WTC11 (cell line): ENCODE measurements at regions not wholly inside any gene's neighbourhood (a gene's known extent, or its start where the extent isn't known, plus 50 kb on each side); places are given as distances from the start of the nearest gene placed in this dataset.

Experiments used
- ATAC-seq: fragments of 200-7000 bp; cut with Tn5 transposase; 2 replicates; pipeline ENCODE4 v1.10.0; 2021; ENCODE audit warnings: mild to moderate bottlenecking, moderate library complexity
- CTCF ChIA-PET: fragments of 300-600 bp; sonication (Branson Sonifier 250); formaldehyde crosslinking; loops from one replicate; lab custom pipeline; 2021; ENCODE audit warnings: antibody characterized with exemption; lab: Charles Lee
- POLR2A ChIA-PET: fragments of 350-600 bp; sonication (Branson Sonifier 250); formaldehyde crosslinking; loops from one replicate; lab custom pipeline; 2021; ENCODE audit warnings: antibody characterized with exemption; lab: Charles Lee
- DNase-seq: peaks from one replicate; pipeline ENCODE4 v3.0.0; 2021; ENCODE audit warnings: low spot score
- H3K27ac Mint-ChIP-seq: 2 replicates; pipeline ENCODE4 v1.8.0; 2021; ENCODE audit warnings: mixed read lengths
- H3K27me3 Mint-ChIP-seq: 2 replicates; pipeline ENCODE4 v1.8.0; 2021; ENCODE audit warnings: low read depth, mild to moderate bottlenecking, moderate library complexity, mixed read lengths
- H3K36me3 Mint-ChIP-seq: 2 replicates; pipeline ENCODE4 v1.8.0; 2021; ENCODE audit warnings: mixed read lengths
- H3K4me1 Mint-ChIP-seq: 2 replicates; pipeline ENCODE4 v1.8.0; 2022; ENCODE audit warnings: mixed read lengths
- H3K4me3 Mint-ChIP-seq: 2 replicates; pipeline ENCODE4 v1.8.0; 2021; ENCODE audit warnings: mild to moderate bottlenecking, moderate library complexity, mixed read lengths
- H3K9me3 Mint-ChIP-seq: 2 replicates; pipeline ENCODE4 v1.8.0; 2021; ENCODE audit warnings: mixed read lengths
- AFF4 ChIP-seq: sonication (generic); formaldehyde crosslinking; IDR thresholded peaks from 2 replicates; pipeline ENCODE4 v1.8.1; 2023; ENCODE audit warnings: mild to moderate bottlenecking, missing genetic modification reagents, borderline replicate concordance
- AR ChIP-seq: fragments of 250-450 bp; sonication (Bioruptor Pico); IDR thresholded peaks from 2 replicates; pipeline ENCODE4 v1.9.0; 2021; ENCODE audit warnings: mild to moderate bottlenecking
- ARID4B ChIP-seq: sonication (generic); formaldehyde crosslinking; IDR thresholded peaks from 2 replicates; pipeline ENCODE4 v1.8.0; 2023; ENCODE audit warnings: missing genetic modification reagents, mild to moderate bottlenecking, borderline replicate concordance
- CREB1 ChIP-seq: sonication (generic); formaldehyde crosslinking; IDR thresholded peaks from 2 replicates; pipeline ENCODE4 v1.8.0; 2023; ENCODE audit warnings: mild to moderate bottlenecking, missing genetic modification reagents
- GTF2I ChIP-seq: fragments of 250-450 bp; sonication (Bioruptor Pico); conservative IDR thresholded peaks from 2 replicates; pipeline ENCODE4 v1.4.0; 2021; ENCODE audit warnings: mild to moderate bottlenecking
- HMGXB4 ChIP-seq: sonication (generic); formaldehyde crosslinking; IDR thresholded peaks from 2 replicates; pipeline ENCODE4 v1.8.1; 2023; ENCODE audit warnings: mild to moderate bottlenecking, moderate library complexity, missing genetic modification reagents
- IRF1 ChIP-seq: sonication (generic); formaldehyde crosslinking; IDR thresholded peaks from 2 replicates; pipeline ENCODE4 v1.8.0; 2023; ENCODE audit warnings: missing genetic modification reagents
- JUN ChIP-seq: sonication (generic); formaldehyde crosslinking; IDR thresholded peaks from 2 replicates; pipeline ENCODE4 v1.8.0; 2023; ENCODE audit warnings: mild to moderate bottlenecking, missing genetic modification reagents
- NR3C1 ChIP-seq: sonication (generic); formaldehyde crosslinking; conservative IDR thresholded peaks from 2 replicates; pipeline ENCODE4 v1.8.1; 2023; ENCODE audit warnings: low read depth, mild to moderate bottlenecking, missing genetic modification reagents
- TCF7 ChIP-seq: sonication (generic); formaldehyde crosslinking; IDR thresholded peaks from 2 replicates; pipeline ENCODE4 v1.8.0; 2022; ENCODE audit warnings: mild to moderate bottlenecking, low read depth, missing genetic modification reagents, moderate library complexity
- USF2 ChIP-seq: sonication (generic); formaldehyde crosslinking; IDR thresholded peaks from 2 replicates; pipeline ENCODE4 v1.8.1; 2023; ENCODE audit warnings: mild to moderate bottlenecking, missing genetic modification reagents, moderate library complexity
- ZMAT4 ChIP-seq: fragments of 250-450 bp; sonication (Bioruptor Pico); IDR thresholded peaks from 2 replicates; pipeline ENCODE4 v1.9.0; 2021; ENCODE audit warnings: mild to moderate bottlenecking
- ZNF416 ChIP-seq: fragments of 250-450 bp; sonication (Bioruptor Pico); IDR thresholded peaks from 2 replicates; pipeline ENCODE4 v1.9.0; 2021; ENCODE audit warnings: mild to moderate bottlenecking, inconsistent platforms
- ZNF532 ChIP-seq: fragments of 250-450 bp; sonication (Bioruptor Pico); IDR thresholded peaks from 2 replicates; pipeline ENCODE4 v1.9.0; 2021; ENCODE audit warnings: mild to moderate bottlenecking, borderline replicate concordance

- TF ChIP-seq TCF7 (no peak), NR3C1 (CRISPR knock-in tag) (no peak), JUN (no peak), ZNF532 (no peak), HMGXB4 (CRISPR knock-in tag) (no peak), USF2 (CRISPR knock-in tag) (no peak)
Observed at GRCh38 chr7:25068502-25069213, 56.4 kb downstream of the CYCS start (continued).

GRCh38 chr7:25067726-25068501 lies 57.1 kb downstream of the CYCS start:
- ATAC-seq (no peak), DNase-seq (no peak)
- peaks cover 12% of the 10 kb centered on the region for H3K9me3 Mint-ChIP-seq
- no peaks in the 10 kb centered on the region for H3K27me3 Mint-ChIP-seq
- CTCF ChIA-PET = interaction anchor here (0.6 to 2.2 kb wide), 4 partner anchors 15 to 255 kb away, joined by 3 to 11 read pairs (median 8); no protein-coding TSS in a partner anchor
- H3K27ac Mint-ChIP-seq = no peak overlapping the region
- no peak overlapping the region for H3K4me3 Mint-ChIP-seq
- POLR2A ChIA-PET = no interaction called here
- peaks cover 2% of the 10 kb centered on the region for H3K36me3 Mint-ChIP-seq
- peaks cover 17% of the 10 kb centered on the region for H3K4me1 Mint-ChIP-seq
- TF ChIP-seq ZMAT4 (CRISPR knock-in tag) = no peak
- no peak for TF ChIP-seq IRF1 (CRISPR knock-in tag)
- TF ChIP-seq ZNF416 (CRISPR knock-in tag) = no peak
- TF ChIP-seq ARID4B (CRISPR knock-in tag) = no peak
- TF ChIP-seq CREB1 (CRISPR knock-in tag) = no peak
- TF ChIP-seq AR (CRISPR knock-in tag) = no peak
- no peak for TF ChIP-seq AFF4 (CRISPR knock-in tag)
- TF ChIP-seq GTF2I (CRISPR knock-in tag) = no peak
